NCI-H510A treated with DMSO at 0.1 percent for 48 hours (cell line): ENCODE measurements at regions not wholly inside any gene's neighbourhood (a gene's known extent, or its start where the extent isn't known, plus 50 kb on each side); places are given as distances from the start of the nearest gene placed in this dataset.
"Not testable (repeated sequence)": the region's sequence is repeated elsewhere in the genome, so short reads cannot be mapped to it uniquely, and the experiment has no call there.

Experiments
- DNase-seq: peaks from one replicate; lab custom pipeline; 2025; lab: John Stamatoyannopoulos, UW

GRCh38 chr9:33739398-33739797 lies 56.0 kb upstream of the PRSS3 start:
- no peak for DNase-seq

GRCh38 chr9:33740075-33740474 lies 55.3 kb upstream of the PRSS3 start:
- no peak for DNase-seq

- not testable (repeated sequence) for DNase-seq
Observed at GRCh38 chr9:33740958-33741357, 54.4 kb upstream of the PRSS3 start.

DNA sequence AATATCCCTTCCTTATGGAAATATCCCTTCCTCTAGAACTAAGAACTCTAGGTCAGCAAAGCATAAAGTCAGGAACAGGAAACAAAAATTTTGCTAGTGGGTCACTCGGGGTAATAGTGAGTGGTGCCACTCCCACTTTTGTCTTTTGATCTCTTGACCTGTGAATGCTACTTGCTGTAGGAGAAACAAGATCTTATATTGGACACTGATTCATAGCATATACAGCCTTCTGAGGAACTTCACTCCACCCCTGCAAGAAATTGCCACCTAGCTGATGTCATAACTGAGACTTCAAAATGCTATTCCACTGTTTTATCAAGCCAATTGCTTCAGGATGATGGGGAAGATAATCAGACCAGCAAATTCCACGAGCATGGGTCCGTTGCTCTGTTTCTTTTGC lies 53.3 kb upstream of the PRSS3 start:
- no peak for DNase-seq

GRCh38 chr9:33742519-33742918 lies 52.8 kb upstream of the PRSS3 start:
- DNase-seq: no peak
